Stimulated activated CD8-positive, alpha-beta memory T cell treated with anti-CD3 and anti-CD28 coated beads, Interleukin-7, amount 100 ng/mL, for 1 hour (primary cell): ENCODE measurements at regions not wholly inside any gene's neighbourhood (a gene's known extent, or its start where the extent isn't known, plus 50 kb on each side); places are given as distances from the start of the nearest gene placed in this dataset.

Source experiments
- DNase-seq, 2 donors: peaks; one replicate each; pipeline ENCODE4 v3.0.0-alpha.2; 2020; ENCODE audit warnings: low read depth in 2 of 2

DNA sequence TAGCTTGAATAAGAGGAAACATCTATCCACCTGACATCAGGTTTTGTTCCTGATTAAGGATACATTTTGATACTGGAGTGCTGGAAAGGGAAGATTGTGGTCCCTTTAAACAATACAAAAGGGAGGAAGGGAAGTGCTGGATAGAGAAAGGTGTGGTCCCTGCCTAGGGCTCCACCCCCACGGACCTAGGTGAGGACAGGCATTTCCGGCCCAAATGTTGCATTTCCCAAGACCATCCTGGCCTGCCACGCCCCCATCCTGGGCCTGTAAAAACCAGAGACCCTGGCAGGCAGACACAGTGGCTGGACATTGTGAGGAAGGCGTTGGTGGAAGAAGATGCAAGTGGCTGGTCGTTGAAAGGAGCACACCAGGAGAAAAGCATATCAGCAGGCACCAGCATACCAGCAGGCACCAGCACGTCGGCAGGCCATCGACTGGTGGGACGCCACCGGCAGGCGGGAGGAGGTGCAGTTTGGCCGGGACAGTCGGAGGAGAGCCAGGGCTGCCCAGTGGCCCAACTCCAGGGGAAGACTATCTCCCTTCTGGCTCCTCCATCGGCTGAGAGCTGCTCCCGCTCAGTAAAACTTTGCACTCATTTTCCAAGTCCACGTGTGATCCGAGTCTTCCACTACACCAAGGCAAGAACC, 53.2 kb upstream of the AMN1 start:
- DNase-seq: no peak

DNA sequence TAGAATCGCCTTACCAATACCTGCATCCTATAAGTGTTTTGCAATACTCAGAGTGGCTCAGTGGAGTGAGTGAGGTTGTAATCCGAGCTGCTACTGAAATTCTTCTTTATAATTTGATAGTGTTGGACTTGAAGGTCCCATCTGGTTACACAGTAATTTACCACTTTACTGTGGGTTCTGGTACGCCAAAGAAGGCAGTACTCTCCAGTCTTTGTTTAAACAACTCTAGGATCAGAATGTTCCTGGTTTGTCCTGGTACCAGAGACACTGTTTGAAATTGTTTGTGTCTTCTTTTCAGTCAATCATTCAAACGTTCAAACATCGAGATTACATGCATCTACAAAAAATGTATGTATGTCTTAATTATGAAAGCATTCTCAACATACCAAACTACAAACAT, 51.3 kb upstream of the AMN1 start:
- DNase-seq: no peak

DNA sequence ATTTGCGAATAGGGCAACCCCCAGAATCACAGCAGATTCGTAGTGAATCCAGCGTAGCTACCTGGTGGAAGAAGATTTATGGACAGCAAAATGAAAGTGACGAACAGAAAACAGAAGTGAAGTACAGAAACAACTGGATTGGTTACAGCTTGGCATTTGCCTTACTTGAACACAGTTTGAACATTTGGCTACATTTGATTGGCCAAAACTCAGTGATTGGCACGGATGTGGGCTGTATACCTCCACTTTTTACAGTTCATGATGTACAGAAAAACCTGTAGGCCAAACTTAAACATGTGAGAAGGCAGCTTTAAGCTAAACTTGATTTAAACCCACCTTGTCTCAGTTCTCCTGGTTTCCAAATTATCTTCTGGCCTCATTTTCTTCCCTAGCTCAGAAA, 49.9 kb upstream of the AMN1 start:
- no peak for DNase-seq
